GM10266 (cell line): ENCODE measurements at regions not wholly inside any gene's neighbourhood (a gene's known extent, or its start where the extent isn't known, plus 50 kb on each side); places are given as distances from the start of the nearest gene placed in this dataset.

Source experiments
- DNase-seq: peaks from one replicate; pipeline ENCODE4 v3.0.0; 2012; ENCODE audit errors: extremely low spot score
- TF ChIP-seq, protein P1 (sequence below): IDR thresholded peaks from 2 replicates; pipeline ENCODE4 v1.5.1; 2012; ENCODE audit warnings: mild to moderate bottlenecking, low read depth; ENCODE audit not compliant: control insufficient read depth, insufficient read depth; ENCODE audit errors: missing control alignments

DNA sequence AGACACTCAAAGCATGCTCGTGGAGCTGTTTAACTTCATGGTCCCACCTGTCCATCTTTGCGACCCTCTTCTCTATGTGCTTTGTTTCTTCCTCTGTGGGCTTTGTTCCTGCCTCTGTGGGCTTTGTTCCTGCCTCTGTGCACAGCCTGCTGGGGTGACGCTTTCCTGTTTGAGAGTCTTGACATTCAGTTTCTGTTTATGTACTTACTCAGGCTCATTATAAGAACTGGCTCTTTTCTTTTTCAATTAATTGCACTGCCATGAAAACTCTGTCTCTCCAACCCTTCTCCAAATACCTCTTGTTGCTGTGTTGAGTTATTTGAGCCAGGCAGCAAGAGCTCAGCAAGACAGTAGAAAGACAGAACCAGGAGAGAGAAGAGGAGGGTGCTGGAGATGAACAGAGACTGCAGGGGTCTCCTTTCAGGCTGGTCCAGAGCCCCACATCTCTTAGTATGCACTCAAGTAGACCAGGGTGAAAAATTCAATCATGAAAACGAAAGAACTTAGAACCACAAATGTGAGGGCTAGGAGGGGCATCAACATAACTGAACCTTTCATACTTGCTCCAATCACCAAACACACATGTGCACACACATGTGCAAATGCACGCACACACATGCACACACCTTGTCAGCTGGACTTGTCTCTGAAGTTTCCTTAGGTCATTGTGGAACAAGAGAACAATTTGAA, 88.3 kb upstream of the SGIP1 start:
- peak; percentile 51 for DNase-seq
- TF ChIP-seq, protein P1, sequence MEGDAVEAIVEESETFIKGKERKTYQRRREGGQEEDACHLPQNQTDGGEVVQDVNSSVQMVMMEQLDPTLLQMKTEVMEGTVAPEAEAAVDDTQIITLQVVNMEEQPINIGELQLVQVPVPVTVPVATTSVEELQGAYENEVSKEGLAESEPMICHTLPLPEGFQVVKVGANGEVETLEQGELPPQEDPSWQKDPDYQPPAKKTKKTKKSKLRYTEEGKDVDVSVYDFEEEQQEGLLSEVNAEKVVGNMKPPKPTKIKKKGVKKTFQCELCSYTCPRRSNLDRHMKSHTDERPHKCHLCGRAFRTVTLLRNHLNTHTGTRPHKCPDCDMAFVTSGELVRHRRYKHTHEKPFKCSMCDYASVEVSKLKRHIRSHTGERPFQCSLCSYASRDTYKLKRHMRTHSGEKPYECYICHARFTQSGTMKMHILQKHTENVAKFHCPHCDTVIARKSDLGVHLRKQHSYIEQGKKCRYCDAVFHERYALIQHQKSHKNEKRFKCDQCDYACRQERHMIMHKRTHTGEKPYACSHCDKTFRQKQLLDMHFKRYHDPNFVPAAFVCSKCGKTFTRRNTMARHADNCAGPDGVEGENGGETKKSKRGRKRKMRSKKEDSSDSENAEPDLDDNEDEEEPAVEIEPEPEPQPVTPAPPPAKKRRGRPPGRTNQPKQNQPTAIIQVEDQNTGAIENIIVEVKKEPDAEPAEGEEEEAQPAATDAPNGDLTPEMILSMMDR, result no peak

DNA sequence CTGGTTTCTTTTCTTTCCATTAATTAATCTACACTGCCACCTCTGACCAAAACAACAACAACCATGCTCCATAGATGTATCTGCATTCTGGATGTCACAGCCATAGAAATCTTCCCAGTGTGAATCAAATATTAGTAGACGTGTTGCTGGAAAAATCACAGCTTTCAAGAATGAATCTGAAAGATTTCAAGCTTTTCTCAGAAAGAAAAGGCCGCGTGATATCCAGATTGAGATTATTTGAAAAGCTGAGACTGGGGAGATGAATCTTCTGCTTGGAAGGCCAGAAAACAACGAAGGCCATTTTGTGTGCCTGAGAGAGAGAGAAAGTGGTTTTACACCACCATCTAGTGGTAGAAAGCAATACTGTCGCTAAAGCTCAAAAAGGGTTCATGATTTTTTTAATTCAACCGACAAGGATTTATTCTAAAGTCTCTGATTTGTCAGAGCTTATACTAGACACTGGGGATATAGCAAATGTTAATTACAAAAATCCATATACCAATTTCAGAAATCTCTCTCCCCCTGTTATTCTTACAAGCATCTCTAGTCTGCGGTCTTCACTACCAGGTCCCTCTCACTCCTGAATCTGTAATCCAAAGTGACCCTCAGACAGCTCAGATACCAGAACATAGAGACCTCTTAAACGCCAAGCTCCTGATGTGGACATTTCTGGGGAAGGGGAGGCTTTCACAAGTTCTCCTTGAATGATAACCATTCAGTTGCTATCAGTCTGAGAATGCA, 87.5 kb upstream of the SGIP1 start:
- DNase-seq, result peak; percentile 61

DNA sequence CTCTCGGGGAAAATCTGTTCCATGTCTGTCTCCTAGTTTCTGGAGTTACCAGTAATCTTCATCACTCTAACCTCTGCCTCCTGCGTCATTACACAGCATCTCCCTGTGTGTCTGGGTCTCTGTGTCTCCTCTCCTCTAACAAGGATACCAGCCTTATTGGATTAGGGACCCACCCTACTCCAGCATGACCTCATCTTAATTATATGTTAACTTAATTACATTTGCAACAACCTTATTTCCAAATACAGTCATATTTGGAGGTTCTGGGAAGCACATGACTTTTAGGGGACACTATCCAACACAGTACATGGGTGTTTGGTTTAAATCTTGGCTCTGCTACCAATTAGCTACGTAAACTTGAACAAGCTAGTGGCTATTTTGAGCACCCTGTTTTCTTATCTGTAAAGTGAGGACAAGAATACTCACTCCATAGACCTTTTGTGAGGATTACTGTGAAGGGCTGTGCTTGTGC, 83.9 kb upstream of the SGIP1 start:
- TF ChIP-seq, protein P1, result no peak
- DNase-seq, result no peak

More for the DNA sequence above, 87.5 kb upstream of the SGIP1 start:
- TF ChIP-seq, protein P1, result peak; percentile 87

DNA sequence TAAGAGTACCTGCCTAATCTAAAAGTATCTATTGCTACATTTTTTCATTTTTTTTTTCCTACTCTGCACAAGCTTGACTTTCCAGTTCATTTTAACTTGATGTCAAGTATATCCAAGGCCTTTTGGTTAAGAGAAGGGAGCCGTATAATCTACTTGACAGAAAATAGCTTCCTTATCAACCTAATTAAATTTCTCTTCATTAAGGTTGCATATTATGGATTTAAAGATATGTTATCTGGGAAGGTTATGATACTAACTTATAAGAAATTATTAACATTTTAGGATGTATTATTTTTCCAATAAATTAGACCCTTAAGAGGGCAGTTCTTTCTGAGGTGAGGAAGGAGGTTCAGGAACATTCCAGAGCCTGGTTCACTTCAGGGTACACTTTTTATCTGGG, 83.1 kb upstream of the SGIP1 start:
- TF ChIP-seq, protein P1, result no peak
- no peak for DNase-seq

DNA sequence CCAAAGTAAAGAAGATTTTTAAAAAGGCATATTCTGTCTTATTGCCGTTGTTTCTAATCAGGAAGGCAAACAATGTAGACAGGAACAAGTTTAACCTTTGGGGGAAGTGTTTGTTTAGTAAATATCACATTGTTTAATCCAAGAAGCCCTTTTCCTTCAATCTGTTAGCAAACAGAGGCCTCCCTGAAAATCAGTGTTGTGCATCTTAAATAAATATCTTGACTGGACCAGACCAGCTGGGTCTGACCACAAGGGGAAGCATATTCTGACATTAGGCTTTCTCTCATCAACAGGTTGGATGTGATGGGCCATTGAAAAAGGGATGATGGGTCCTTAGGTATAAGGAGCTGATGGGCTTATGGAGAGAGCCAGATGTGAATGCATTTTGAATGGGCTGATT, 81.8 kb upstream of the SGIP1 start:
- no peak for DNase-seq

DNA sequence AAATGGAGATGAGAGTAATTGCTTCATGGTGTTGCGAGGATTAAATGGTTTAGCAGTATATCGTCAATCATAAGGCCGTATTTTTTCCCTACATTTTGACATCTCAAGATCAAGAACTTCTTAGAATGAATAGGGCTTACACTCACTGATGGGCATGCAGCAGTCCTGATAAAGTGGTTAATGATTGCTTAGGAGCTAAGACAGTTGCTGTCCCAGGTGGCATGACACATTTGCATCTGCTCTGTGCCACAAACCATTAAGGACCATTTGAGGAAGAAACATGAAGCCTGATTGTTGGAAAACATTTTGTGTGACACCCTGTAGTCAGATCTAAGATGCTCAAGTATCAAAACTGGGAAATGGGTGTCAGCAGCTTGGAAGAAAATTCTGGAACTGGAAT, 81.0 kb upstream of the SGIP1 start:
- no peak for DNase-seq
- TF ChIP-seq, protein P1, result no peak

More for the DNA sequence above, 81.8 kb upstream of the SGIP1 start:
- TF ChIP-seq, protein P1, result no peak

DNA sequence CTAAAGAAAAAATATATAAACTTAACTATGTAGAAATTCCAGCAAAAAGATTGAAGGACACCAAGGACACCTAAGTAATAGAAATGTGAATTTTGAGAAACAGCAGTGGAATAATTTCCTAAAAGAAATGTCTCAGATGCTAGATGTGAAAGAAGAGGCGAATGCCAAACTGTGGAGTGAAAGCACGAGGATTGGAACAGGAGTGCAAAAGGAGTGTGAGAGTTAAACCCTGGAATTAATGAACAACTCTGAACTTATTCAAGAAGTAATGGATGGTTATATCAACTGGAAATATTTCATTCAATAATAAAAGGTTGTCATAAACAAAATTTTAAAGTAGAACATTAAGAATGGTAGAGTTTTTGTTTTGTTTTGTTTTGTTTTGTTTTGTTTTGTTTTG, 78.5 kb upstream of the SGIP1 start:
- DNase-seq, result no peak
- TF ChIP-seq, protein P1, result no peak
